GM23248 (cell line): ENCODE measurements at regions not wholly inside any gene's neighbourhood (a gene's known extent, or its start where the extent isn't known, plus 50 kb on each side); places are given as distances from the start of the nearest gene placed in this dataset.

Experiments
- DNase-seq: peaks from one replicate; pipeline ENCODE4 v3.0.0-alpha.2; 2015
- H2AFZ ChIP-seq: fragments of 200-600 bp; sonication (generic); 2 replicates; pipeline ENCODE4 v1.6.1; 2016; ENCODE audit warnings: antibody characterized with exemption
- H3F3A ChIP-seq: fragments of 200-600 bp; sonication (generic); 2 replicates; pipeline ENCODE4 v1.6.1; 2016; ENCODE audit warnings: mild to moderate bottlenecking, antibody characterized with exemption, mixed run types; ENCODE audit not compliant: insufficient read depth
- H3K27ac ChIP-seq: fragments of 200-600 bp; sonication (generic); 2 replicates; pipeline ENCODE4 v1.5.1; 2016; ENCODE audit warnings: mild to moderate bottlenecking
- H3K27me3 ChIP-seq: fragments of 200-600 bp; sonication (generic); replicated peaks from 2 replicates; pipeline ENCODE4 v1.6.1; 2016; ENCODE audit warnings: mild to moderate bottlenecking; ENCODE audit not compliant: insufficient read depth
- H3K36me3 ChIP-seq: fragments of 200-600 bp; sonication (generic); 2 replicates; pipeline ENCODE4 v1.6.1; 2016; ENCODE audit warnings: low read depth, mild to moderate bottlenecking
- H3K4me1 ChIP-seq: fragments of 200-600 bp; sonication (generic); 2 replicates; pipeline ENCODE4 v1.6.1; 2016; ENCODE audit warnings: mild to moderate bottlenecking; ENCODE audit not compliant: insufficient read depth
- H3K4me2 ChIP-seq: fragments of 200-600 bp; sonication (generic); one replicate; pipeline ENCODE4 v1.6.1; 2016; ENCODE audit warnings: mild to moderate bottlenecking; ENCODE audit not compliant: unreplicated experiment
- H3K4me3 ChIP-seq: fragments of 200-600 bp; sonication (generic); 2 replicates; pipeline ENCODE4 v1.5.1; 2016; ENCODE audit warnings: mild to moderate bottlenecking
- H3K79me2 ChIP-seq: fragments of 200-600 bp; sonication (generic); 2 replicates; pipeline ENCODE4 v1.6.1; 2016; ENCODE audit warnings: mild to moderate bottlenecking; ENCODE audit not compliant: insufficient read depth
- H3K9ac ChIP-seq: fragments of 200-600 bp; sonication (generic); 2 replicates; pipeline ENCODE4 v1.6.1; 2016; ENCODE audit warnings: mild to moderate bottlenecking
- H3K9me2 ChIP-seq: fragments of 200-600 bp; sonication (generic); 2 replicates; pipeline ENCODE4 v1.6.1; 2016; ENCODE audit warnings: mixed run types, mild to moderate bottlenecking, moderate library complexity; ENCODE audit not compliant: insufficient read depth
- H3K9me3 ChIP-seq: fragments of 200-600 bp; sonication (generic); one replicate; pipeline ENCODE4 v1.6.1; 2017; ENCODE audit warnings: low read depth
- H4K20me1 ChIP-seq: fragments of 200-600 bp; sonication (generic); 2 replicates; pipeline ENCODE4 v1.6.0; 2016; ENCODE audit not compliant: insufficient read depth
- EZH2 ChIP-seq: fragments of 200-600 bp; sonication (generic); IDR thresholded peaks from 2 replicates; pipeline ENCODE4 v1.6.1; 2018; ENCODE audit warnings: antibody characterized with exemption, mild to moderate bottlenecking; ENCODE audit not compliant: insufficient read depth, poor library complexity, severe bottlenecking
- EZH2phosphoT487 ChIP-seq: fragments of 200-600 bp; sonication (generic); IDR thresholded peaks from 2 replicates; pipeline ENCODE4 v1.6.1; 2018; ENCODE audit warnings: antibody characterized with exemption, moderate library complexity, mild to moderate bottlenecking, low read depth; ENCODE audit not compliant: insufficient read depth
- WGBS, 2 experiments: methylation state at CpG; one replicate each; pipeline ENCODE4 v1.1.6; 2015 to 2017; ENCODE audit warnings: low lambda C conversion rate in 2 of 2, low coverage in 1 of 2; ENCODE audit errors: missing lambda C conversion rate in 2 of 2; 5-methylcytosine and 5-hydroxymethylcytosine counted together
- in situ Hi-C: fragments of 300-500 bp; cut with MboI; formaldehyde crosslinking; loops from 2 replicates; pipeline ENCODE4 v1.15.0; 2020

DNA sequence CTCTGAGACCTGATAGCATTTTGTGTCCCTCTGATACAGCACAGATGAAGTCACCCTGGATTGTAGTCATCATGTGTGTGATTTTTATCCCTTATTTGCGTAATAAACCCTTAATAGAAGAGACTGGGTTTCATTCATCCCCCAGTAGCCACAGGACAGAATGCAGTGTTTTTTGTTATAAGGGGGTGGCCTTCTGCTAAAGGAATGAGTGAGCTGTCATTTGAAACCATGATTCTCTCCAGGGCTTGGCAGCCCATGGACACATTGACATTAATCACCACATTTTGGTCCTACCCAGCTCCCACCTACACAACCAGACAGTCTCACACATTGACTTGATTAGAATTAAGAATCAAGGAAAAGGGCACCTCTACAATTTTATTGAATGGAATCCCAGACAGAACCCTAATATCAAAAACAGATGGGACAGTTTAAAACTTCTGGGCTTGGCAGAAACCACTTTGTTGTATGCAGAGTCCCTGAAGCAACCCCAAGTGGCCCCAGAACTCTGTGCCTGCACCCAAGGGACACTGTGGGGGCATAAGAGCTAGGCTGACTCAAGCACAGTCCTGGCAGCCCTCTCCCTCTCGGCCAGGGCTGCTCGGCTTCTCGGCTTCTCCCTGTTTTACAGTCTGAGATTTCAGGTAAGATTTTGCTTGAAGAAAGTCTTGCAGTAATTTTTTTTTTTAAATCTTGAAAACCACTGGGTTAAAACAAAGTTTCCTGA lies 254.0 kb upstream of the SLC14A2 start:
- H3K79me2 ChIP-seq: no peaks in the 10 kb centered on the region
- peak; percentile 81 for DNase-seq
- peak overlapping the region; percentile 33 for H3K4me2 ChIP-seq
- no peak overlapping the region for H2AFZ ChIP-seq
- H3K9me3 ChIP-seq: no peaks in the 10 kb centered on the region
- TF ChIP-seq EZH2phosphoT487: no peak
- no peak for TF ChIP-seq EZH2
- no peaks in the 10 kb centered on the region for H4K20me1 ChIP-seq
- no peaks in the 10 kb centered on the region for H3K9me2 ChIP-seq
- H3K36me3 ChIP-seq: no peaks in the 10 kb centered on the region
- H3K4me3 ChIP-seq: peak overlapping the region; percentile 34
- peak overlapping the region; percentile 5; the same call in 1 of the 2 replicates for H3K9ac ChIP-seq
- no peaks in the 10 kb centered on the region for H3K27me3 ChIP-seq
- H3K4me1 ChIP-seq: peaks cover 39% of the 10 kb centered on the region
- H3F3A ChIP-seq: peaks cover 29% of the 10 kb centered on the region
- H3K27ac ChIP-seq: peak overlapping the region; percentile 59
- in situ Hi-C loops: loop anchor here (25.0 kb wide), 1 partner anchor 1699 kb away; no protein-coding TSS in a partner anchor
- WGBS, 2 experiments: 1% methylated on average over 4 of the region's 4 CpGs

DNA sequence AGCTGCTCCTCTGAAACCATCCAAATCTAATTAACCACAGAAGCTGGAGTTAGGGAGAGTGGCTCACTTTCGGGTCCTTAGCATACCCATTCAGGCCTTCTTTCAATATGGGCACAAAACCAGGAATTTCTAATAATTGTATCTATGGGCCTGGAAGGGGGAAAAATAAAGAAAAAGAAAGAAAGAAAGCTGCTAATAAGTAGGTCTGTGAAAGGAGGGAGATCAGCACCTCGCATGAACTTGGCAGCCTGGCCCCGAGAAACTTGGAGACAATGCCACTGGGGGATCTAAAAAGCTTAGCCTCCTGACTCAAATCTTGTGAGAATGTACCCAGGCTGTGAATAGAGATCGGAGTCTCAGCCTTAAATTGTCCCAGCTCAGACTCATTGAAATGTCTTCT lies 252.1 kb upstream of the SLC14A2 start:
- in situ Hi-C loops: loop anchor here (25.0 kb wide), 1 partner anchor 1701 kb away; no protein-coding TSS in a partner anchor
- H3K9ac ChIP-seq: no peak overlapping the region

DNA sequence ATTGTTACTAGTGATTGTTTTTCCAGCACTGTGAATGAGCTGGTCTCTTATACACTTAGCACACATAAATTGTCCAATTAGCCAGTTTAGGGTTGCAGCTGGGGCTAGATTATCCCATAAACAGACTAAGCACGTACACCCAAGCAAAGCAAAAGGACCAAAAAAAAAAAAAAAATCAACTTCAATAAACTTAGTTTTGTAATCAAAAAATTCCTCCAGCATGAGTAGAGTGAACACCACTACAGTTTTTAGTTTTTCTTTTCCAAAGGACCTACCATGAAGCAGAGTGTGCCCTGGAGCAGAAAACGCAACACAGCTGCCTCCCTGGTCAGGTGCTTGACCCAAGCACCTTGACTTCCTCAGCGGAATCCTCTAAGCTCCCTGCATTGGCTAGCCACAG lies 249.4 kb upstream of the SLC14A2 start:
- Histone ChIP-seq H4K20me1 (no peaks in the 10 kb centered on the region), H3K9me3 (no peaks in the 10 kb centered on the region), H3K36me3 (no peaks in the 10 kb centered on the region), H2AFZ (no peak overlapping the region), H3K79me2 (no peaks in the 10 kb centered on the region), H3K27me3 (no peaks in the 10 kb centered on the region), H3K4me2 (no peak overlapping the region), H3F3A (peaks cover 27% of the 10 kb centered on the region), H3K27ac (no peak overlapping the region), H3K4me1 (peaks cover 26% of the 10 kb centered on the region), H3K4me3 (no peak overlapping the region), H3K9ac (no peak overlapping the region), H3K9me2 (no peaks in the 10 kb centered on the region)
- TF ChIP-seq EZH2phosphoT487 (no peak), EZH2 (no peak)
- 67 to 69% methylated on average over 3 of the region's 3 CpGs for WGBS, 2 experiments
- DNase-seq: peak; percentile 59
- in situ Hi-C loops: loop anchor here (25.0 kb wide), 1 partner anchor 1704 kb away; no protein-coding TSS in a partner anchor

More for the DNA sequence above, 252.1 kb upstream of the SLC14A2 start:
- no peaks in the 10 kb centered on the region for H3K9me2 ChIP-seq
- no peaks in the 10 kb centered on the region for H3K9me3 ChIP-seq
- H3K4me2 ChIP-seq: no peak overlapping the region
- TF ChIP-seq EZH2 (no peak), EZH2phosphoT487 (no peak)
- no peaks in the 10 kb centered on the region for H4K20me1 ChIP-seq
- peaks cover 30% of the 10 kb centered on the region for H3K4me1 ChIP-seq
- no peak for DNase-seq
- no peaks in the 10 kb centered on the region for H3K79me2 ChIP-seq
- no peaks in the 10 kb centered on the region for H3K27me3 ChIP-seq
- peaks cover 29% of the 10 kb centered on the region for H3F3A ChIP-seq
- H3K36me3 ChIP-seq: no peaks in the 10 kb centered on the region
- H3K4me3 ChIP-seq: no peak overlapping the region
- WGBS, 2 experiments: 87 to 89% methylated on average over 4 of the region's 4 CpGs
- no peak overlapping the region for H3K27ac ChIP-seq
- H2AFZ ChIP-seq: no peak overlapping the region

DNA sequence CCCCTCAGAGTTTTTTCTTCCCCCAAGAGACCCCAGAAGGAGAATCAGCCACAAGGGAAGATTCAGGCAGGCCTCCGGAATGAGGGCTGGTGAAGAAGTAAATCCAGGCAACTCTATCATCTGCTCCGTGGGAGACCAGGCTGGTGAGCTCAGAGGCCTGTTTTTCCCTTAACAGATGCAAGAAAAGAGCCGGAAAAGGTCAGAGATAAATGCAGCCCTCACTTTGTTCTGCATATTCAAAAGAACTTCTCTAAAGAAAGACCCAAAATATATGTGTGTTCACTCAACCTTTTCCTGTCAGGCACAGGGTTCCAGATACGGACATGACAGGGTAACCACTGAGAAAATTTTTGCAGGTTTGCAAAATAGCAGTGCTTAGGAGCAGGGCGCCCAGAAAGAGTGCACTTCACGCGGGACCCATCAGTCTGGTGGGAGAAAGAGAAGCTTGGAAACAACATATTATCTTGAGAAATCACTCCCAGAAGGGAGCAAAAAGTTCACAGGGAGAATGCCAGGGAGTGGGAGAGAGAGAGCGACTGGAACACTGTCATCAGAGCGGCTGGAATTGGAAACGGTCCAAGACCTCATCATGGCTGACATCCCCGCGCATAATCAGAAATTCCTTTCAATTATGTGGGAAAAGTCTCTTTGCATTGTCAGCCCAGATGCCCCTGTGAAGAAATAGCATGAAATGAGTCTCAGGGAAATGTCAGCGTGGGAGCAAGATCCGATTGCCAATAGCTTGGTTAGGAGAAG lies 244.8 kb upstream of the SLC14A2 start:
- H3K9ac ChIP-seq: no peak overlapping the region
- no peaks in the 10 kb centered on the region for H3K9me3 ChIP-seq
- 37 to 39% methylated on average over 14 of the region's 14 CpGs for WGBS, 2 experiments
- no peaks in the 10 kb centered on the region for H3K36me3 ChIP-seq
- no peak overlapping the region for H3K27ac ChIP-seq
- H3K4me1 ChIP-seq: peaks cover 8% of the 10 kb centered on the region; the same call in 1 of the 2 replicates
- H3K4me3 ChIP-seq: no peak overlapping the region
- no peak overlapping the region for H3K4me2 ChIP-seq
- H3F3A ChIP-seq: peaks cover 9% of the 10 kb centered on the region; the same call in 1 of the 2 replicates
- H3K27me3 ChIP-seq: no peaks in the 10 kb centered on the region
- in situ Hi-C loops: loop anchor here (25.0 kb wide), 1 partner anchor 1708 kb away; no protein-coding TSS in a partner anchor
- no peaks in the 10 kb centered on the region for H3K79me2 ChIP-seq
- TF ChIP-seq EZH2phosphoT487 (no peak), EZH2 (no peak)
- no peaks in the 10 kb centered on the region for H3K9me2 ChIP-seq
- no peaks in the 10 kb centered on the region for H4K20me1 ChIP-seq
- H2AFZ ChIP-seq: peak overlapping the region; percentile 44
- DNase-seq: peak; percentile 52
